Activated T-helper 1 cell treated with anti-CD3 and anti-CD28 coated beads, Interleukin-12 subunit alpha, Interleukin-12 subunit beta, Interleukin-2, Interleukin-4 antibody, amounts not matched to agents 30 ng/mL and 10 ng/mL and 1 ng/mL, durations not matched to agents 14 hours and 24 hours and 36 hours (primary cell): ENCODE measurements at regions not wholly inside any gene's neighbourhood (a gene's known extent, or its start where the extent isn't known, plus 50 kb on each side); places are given as distances from the start of the nearest gene placed in this dataset.

Experiments
- DNase-seq: peaks from one replicate; pipeline ENCODE4 v3.0.0; 2021; ENCODE audit warnings: low spot score
- H3K27ac Mint-ChIP-seq: one replicate; pipeline ENCODE4 v1.8.0; 2021; ENCODE audit warnings: mild to moderate bottlenecking, mixed read lengths
- H3K27me3 Mint-ChIP-seq: one replicate; pipeline ENCODE4 v1.8.0; 2022; ENCODE audit warnings: mild to moderate bottlenecking, moderate library complexity, mixed read lengths; ENCODE audit not compliant: insufficient read depth
- H3K36me3 Mint-ChIP-seq: one replicate; pipeline ENCODE4 v1.8.0; 2021; ENCODE audit warnings: low read depth, mixed read lengths
- H3K4me1 Mint-ChIP-seq: one replicate; pipeline ENCODE4 v1.8.0; 2021; ENCODE audit warnings: low read depth, mixed read lengths
- H3K4me3 Mint-ChIP-seq: one replicate; pipeline ENCODE4 v1.8.0; 2021; ENCODE audit warnings: mild to moderate bottlenecking, moderate library complexity, mixed read lengths
- H3K9me3 Mint-ChIP-seq: one replicate; pipeline ENCODE4 v1.8.0; 2021; ENCODE audit warnings: mixed read lengths
- intact Hi-C: fragments of 100-400 bp; cut with micrococcal nuclease; formaldehyde crosslinking; loops from one replicate; pipeline ENCODE4 v1.15.1; 2024

GRCh38 chr1:194081444-194081843 lies 895.0 kb upstream of the B3GALT2 start:
- no peak overlapping the region for H3K27ac Mint-ChIP-seq
- intact Hi-C loops, result no loop called here
- no peak overlapping the region for H3K4me3 Mint-ChIP-seq
- no peaks in the 10 kb centered on the region for H3K27me3 Mint-ChIP-seq
- no peaks in the 10 kb centered on the region for H3K36me3 Mint-ChIP-seq
- H3K4me1 Mint-ChIP-seq, result no peaks in the 10 kb centered on the region
- no peak for DNase-seq
- no peaks in the 10 kb centered on the region for H3K9me3 Mint-ChIP-seq

- Mint-ChIP-seq H3K27ac (no peak overlapping the region), H3K27me3 (no peaks in the 10 kb centered on the region), H3K4me1 (no peaks in the 10 kb centered on the region), H3K4me3 (no peak overlapping the region), H3K36me3 (no peaks in the 10 kb centered on the region), H3K9me3 (no peaks in the 10 kb centered on the region)
- intact Hi-C loops, result no loop called here
- no peak for DNase-seq
Observed at GRCh38 chr1:194080826-194081225, 894.4 kb upstream of the B3GALT2 start.

GRCh38 chr1:194078765-194079164 lies 892.4 kb upstream of the B3GALT2 start:
- no peak overlapping the region for H3K27ac Mint-ChIP-seq
- no peak overlapping the region for H3K4me3 Mint-ChIP-seq
- no peaks in the 10 kb centered on the region for H3K9me3 Mint-ChIP-seq
- no peaks in the 10 kb centered on the region for H3K36me3 Mint-ChIP-seq
- no peaks in the 10 kb centered on the region for H3K27me3 Mint-ChIP-seq
- no peaks in the 10 kb centered on the region for H3K4me1 Mint-ChIP-seq
- intact Hi-C loops, result no loop called here
- DNase-seq, result no peak

GRCh38 chr1:194076646-194077045 lies 890.2 kb upstream of the B3GALT2 start:
- H3K9me3 Mint-ChIP-seq, result no peaks in the 10 kb centered on the region
- intact Hi-C loops, result no loop called here
- H3K36me3 Mint-ChIP-seq, result no peaks in the 10 kb centered on the region
- DNase-seq, result no peak
- no peaks in the 10 kb centered on the region for H3K4me1 Mint-ChIP-seq
- no peak overlapping the region for H3K27ac Mint-ChIP-seq
- H3K4me3 Mint-ChIP-seq, result no peak overlapping the region
- no peaks in the 10 kb centered on the region for H3K27me3 Mint-ChIP-seq

- Mint-ChIP-seq H3K4me1 (no peaks in the 10 kb centered on the region), H3K4me3 (no peak overlapping the region), H3K36me3 (no peaks in the 10 kb centered on the region), H3K27ac (no peak overlapping the region), H3K9me3 (no peaks in the 10 kb centered on the region), H3K27me3 (no peaks in the 10 kb centered on the region)
- DNase-seq, result no peak
- intact Hi-C loops, result no loop called here
Observed at GRCh38 chr1:194073833-194074232, 887.4 kb upstream of the B3GALT2 start.

GRCh38 chr1:194071205-194071604 lies 884.8 kb upstream of the B3GALT2 start:
- H3K27me3 Mint-ChIP-seq, result no peaks in the 10 kb centered on the region
- H3K27ac Mint-ChIP-seq, result no peak overlapping the region
- intact Hi-C loops, result no loop called here
- no peak overlapping the region for H3K4me3 Mint-ChIP-seq
- peaks cover 3% of the 10 kb centered on the region for H3K9me3 Mint-ChIP-seq
- no peaks in the 10 kb centered on the region for H3K4me1 Mint-ChIP-seq
- no peak for DNase-seq
- H3K36me3 Mint-ChIP-seq, result no peaks in the 10 kb centered on the region

- Mint-ChIP-seq H3K4me1 (no peaks in the 10 kb centered on the region), H3K9me3 (peaks cover 3% of the 10 kb centered on the region), H3K27me3 (no peaks in the 10 kb centered on the region), H3K27ac (no peak overlapping the region), H3K4me3 (no peak overlapping the region), H3K36me3 (no peaks in the 10 kb centered on the region)
- no peak for DNase-seq
- intact Hi-C loops, result no loop called here
Observed at GRCh38 chr1:194069831-194070218, 883.4 kb upstream of the B3GALT2 start.

GRCh38 chr1:194069168-194069830 lies 882.9 kb upstream of the B3GALT2 start:
- intact Hi-C loops, result no loop called here
- Mint-ChIP-seq H3K4me3 (no peak overlapping the region), H3K36me3 (no peaks in the 10 kb centered on the region), H3K27me3 (no peaks in the 10 kb centered on the region), H3K27ac (no peak overlapping the region), H3K4me1 (no peaks in the 10 kb centered on the region), H3K9me3 (peaks cover 3% of the 10 kb centered on the region)
- DNase-seq, result no peak

GRCh38 chr1:194068446-194069167 lies 882.2 kb upstream of the B3GALT2 start:
- DNase-seq, result no peak
- H3K27me3 Mint-ChIP-seq, result no peaks in the 10 kb centered on the region
- no peak overlapping the region for H3K27ac Mint-ChIP-seq
- H3K4me3 Mint-ChIP-seq, result no peak overlapping the region
- intact Hi-C loops, result no loop called here
- H3K4me1 Mint-ChIP-seq, result no peaks in the 10 kb centered on the region
- H3K9me3 Mint-ChIP-seq, result peaks cover 8% of the 10 kb centered on the region
- no peaks in the 10 kb centered on the region for H3K36me3 Mint-ChIP-seq

- no peaks in the 10 kb centered on the region for H3K36me3 Mint-ChIP-seq
- intact Hi-C loops, result no loop called here
- no peaks in the 10 kb centered on the region for H3K4me1 Mint-ChIP-seq
- H3K4me3 Mint-ChIP-seq, result no peak overlapping the region
- DNase-seq, result no peak
- peaks cover 9% of the 10 kb centered on the region for H3K9me3 Mint-ChIP-seq
- H3K27me3 Mint-ChIP-seq, result no peaks in the 10 kb centered on the region
- H3K27ac Mint-ChIP-seq, result no peak overlapping the region
Observed at GRCh38 chr1:194067772-194068171, 881.4 kb upstream of the B3GALT2 start.

- Mint-ChIP-seq H3K36me3 (peaks cover 11% of the 10 kb centered on the region), H3K9me3 (peaks cover 24% of the 10 kb centered on the region), H3K4me1 (peaks cover 16% of the 10 kb centered on the region), H3K4me3 (no peak overlapping the region), H3K27ac (no peak overlapping the region), H3K27me3 (no peaks in the 10 kb centered on the region)
- intact Hi-C loops, result no loop called here
- no peak for DNase-seq
Observed at GRCh38 chr1:194062962-194063361, 876.5 kb upstream of the B3GALT2 start.

- no peaks in the 10 kb centered on the region for H3K27me3 Mint-ChIP-seq
- intact Hi-C loops, result no loop called here
- no peak for DNase-seq
- no peak overlapping the region for H3K4me3 Mint-ChIP-seq
- H3K4me1 Mint-ChIP-seq, result peaks cover 16% of the 10 kb centered on the region
- peaks cover 12% of the 10 kb centered on the region for H3K36me3 Mint-ChIP-seq
- peaks cover 25% of the 10 kb centered on the region for H3K9me3 Mint-ChIP-seq
- H3K27ac Mint-ChIP-seq, result no peak overlapping the region
Observed at GRCh38 chr1:194062526-194062925, 876.1 kb upstream of the B3GALT2 start.

- H3K9me3 Mint-ChIP-seq, result peaks cover 25% of the 10 kb centered on the region
- H3K36me3 Mint-ChIP-seq, result peaks cover 12% of the 10 kb centered on the region
- no peak overlapping the region for H3K27ac Mint-ChIP-seq
- no peak for DNase-seq
- no peak overlapping the region for H3K4me3 Mint-ChIP-seq
- H3K27me3 Mint-ChIP-seq, result no peaks in the 10 kb centered on the region
- peaks cover 33% of the 10 kb centered on the region for H3K4me1 Mint-ChIP-seq
- intact Hi-C loops, result no loop called here
Observed at GRCh38 chr1:194060481-194060880, 874.1 kb upstream of the B3GALT2 start.
